ENCODE measurements at regions not wholly inside any gene's neighbourhood (a gene's known extent, or its start where the extent isn't known, plus 50 kb on each side); places are given as distances from the start of the nearest gene placed in this dataset.

DNA sequence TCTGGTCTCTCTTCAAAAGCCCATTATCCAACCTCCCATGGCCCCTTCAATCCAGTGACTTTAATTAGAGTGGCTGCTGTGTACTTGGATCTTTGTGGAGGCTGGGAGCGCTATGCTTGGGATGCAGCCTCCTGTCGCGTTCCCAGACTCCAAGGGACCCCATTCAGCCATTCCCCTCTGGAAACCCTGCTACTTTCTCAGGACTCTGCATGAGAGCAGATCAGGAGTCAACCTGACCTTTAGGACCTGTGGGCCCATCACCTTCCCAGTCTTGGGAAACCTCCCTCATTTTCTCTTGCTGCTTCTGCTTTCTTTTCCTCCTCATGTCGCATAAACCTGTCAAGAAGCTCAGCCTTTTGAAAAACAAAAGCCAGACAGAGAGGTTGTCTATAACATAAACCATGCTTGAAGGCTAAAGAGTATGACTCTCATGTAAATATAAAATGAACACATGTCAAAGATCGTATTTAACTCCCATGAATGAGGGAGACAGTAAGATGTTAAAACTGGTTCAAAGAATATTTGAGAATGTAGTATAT is 143.1 kb upstream of the PELI1 start:
- DNase-seq = no peak

DNA sequence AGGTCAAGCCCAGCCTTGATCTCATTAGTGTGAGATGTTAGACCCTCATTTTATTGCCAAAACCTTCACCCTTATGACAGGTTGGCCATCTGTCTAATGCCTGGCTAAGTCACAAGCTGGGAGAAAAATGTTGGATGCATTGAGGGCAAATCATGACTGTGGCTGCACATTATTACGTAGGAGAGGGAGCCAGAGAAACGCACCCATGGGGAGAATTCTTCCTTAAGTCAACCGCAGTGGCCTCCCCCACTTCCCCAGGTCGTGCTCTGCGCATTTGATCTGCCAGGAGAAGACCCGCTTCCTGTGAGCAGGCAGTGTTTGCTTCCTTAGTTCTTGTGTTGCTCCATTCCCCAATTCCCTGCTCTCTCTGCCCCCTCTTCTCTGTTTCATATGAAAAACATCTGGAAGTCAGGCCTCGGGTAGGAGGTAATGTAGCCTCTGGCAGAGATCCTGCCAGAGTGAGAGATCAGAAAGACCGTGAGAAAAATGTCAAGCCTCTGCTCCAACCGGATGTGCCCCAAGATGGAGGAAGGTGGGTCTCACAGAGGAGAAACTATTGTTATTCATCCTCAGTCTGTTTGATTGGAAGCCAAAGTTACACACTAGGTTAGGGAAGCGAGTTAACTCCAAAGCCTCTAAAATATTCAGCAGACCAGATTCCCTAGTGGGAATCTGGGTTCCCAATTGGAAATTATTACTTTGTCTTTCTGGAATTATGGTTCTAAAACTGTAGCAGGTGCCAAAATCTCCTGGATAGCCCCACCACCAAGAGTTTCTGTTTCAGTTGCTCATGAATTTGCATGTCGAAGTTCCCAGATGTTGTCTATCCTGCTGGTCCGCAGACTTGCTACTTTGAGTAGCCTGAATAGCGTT is 144.3 kb upstream of the PELI1 start:
- no peak for DNase-seq

DNA sequence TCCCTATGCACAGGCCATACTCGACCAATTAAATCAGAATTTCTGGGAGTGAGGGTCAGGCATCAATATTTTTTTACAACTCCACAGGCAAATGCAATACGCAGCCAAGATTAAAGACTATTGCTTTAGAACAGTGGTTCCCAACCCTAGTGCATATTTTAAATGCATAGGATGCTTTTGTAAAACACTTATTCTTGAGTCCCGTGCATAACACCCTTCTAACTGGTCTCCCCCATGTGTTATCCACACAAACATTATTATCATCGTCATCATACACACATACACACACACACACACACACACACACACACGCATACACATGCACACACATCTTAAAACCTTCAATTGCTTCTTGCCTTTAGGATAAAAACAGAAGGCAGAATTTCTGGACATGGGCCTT is 145.0 kb upstream of the PELI1 start:
- DNase-seq = no peak

DNA sequence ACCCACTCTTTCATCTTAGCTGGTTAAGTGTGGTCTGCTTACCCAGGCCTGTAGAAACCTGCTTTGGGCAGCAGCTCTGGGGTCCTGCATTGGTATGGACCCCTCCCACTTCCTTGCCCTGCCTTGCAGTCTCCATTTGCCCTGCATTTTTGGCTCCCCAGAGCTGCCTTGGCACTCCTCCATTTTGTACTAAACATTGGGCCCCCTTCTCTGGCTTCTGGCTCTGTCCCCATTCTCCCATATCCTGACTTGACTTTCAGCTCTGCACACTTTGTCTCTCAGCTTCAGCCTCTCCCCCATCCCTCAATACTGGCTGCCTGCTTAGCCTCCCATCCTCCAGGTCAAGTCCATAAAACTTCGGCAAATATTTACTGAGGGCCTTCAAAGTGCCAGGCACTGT is 145.5 kb upstream of the PELI1 start:
- no peak for DNase-seq

DNA sequence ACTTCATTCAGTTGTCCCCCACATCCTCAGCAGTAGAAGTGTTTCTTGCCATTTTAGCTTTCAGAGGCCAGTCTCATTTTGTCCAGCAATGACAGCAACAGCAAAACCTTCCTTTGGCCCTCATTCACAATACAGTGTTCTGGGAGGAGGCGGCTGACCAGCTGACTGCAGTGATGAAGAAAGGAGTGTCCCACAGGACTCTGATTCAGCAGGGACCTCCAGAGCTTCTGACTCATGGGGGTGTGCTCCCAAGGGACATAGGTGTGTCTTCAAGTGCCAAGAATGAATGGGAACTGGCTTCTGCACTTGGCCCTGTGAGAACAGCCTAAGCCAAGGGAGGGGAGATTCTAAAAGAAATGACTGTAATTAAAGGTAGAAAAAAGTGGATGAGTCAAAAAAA is 147.0 kb upstream of the PELI1 start:
- DNase-seq = no peak

DNA sequence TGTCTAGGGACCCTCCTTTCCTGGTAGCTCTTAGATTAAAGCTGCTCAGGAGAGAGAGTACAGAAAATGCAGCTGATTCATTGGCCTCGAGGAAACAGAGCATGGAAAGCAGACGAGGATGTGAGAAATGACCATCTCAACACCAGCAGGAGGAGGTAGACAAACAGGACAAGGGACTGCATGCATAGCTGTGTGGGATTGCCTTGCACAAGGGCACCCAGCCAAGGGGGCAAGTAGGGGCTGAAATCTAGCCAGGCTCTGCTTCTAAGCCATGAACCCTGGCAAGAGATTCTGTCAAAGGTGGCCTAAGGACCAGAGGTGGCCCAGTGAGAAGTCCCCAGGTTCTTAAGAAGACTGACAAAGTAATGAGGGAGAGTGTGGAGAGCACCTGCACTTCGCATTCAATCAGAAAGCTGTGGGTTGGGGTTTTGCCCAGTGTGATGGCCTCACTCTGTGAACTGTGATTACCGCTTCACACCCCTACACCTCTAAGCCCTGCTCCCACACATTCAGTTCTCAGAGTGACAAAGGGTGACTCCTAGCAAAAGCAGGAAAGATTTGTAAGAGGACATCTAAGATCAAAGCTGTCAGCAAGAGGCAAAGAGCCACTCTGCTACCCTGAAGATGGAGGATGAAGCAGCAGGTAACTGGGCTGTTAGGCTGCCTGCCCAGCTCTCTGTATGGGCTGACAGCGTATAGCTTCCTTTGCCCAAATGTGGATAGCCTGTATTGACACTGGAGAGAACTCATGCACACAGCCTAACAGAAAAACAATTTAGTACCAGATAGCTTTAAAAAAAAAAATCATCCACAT is 151.3 kb upstream of the PELI1 start:
- no peak for DNase-seq

DNA sequence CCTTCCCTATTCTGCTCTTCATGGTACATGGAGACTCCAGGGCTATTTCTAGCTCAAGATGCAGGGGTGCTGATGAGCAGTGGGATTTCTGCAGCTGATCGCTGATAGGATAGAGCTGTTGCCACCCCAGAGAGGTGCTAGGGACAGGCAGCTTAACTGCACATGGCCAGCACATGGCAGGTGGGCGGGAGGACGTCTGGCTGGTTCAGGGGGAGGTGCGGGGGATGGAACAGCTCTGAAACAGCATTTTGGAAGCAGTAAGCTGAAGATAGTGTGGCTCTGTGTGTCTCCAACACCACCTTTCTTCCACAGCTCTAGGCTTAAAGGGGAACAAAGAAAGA is 151.9 kb upstream of the PELI1 start:
- no peak for DNase-seq

DNA sequence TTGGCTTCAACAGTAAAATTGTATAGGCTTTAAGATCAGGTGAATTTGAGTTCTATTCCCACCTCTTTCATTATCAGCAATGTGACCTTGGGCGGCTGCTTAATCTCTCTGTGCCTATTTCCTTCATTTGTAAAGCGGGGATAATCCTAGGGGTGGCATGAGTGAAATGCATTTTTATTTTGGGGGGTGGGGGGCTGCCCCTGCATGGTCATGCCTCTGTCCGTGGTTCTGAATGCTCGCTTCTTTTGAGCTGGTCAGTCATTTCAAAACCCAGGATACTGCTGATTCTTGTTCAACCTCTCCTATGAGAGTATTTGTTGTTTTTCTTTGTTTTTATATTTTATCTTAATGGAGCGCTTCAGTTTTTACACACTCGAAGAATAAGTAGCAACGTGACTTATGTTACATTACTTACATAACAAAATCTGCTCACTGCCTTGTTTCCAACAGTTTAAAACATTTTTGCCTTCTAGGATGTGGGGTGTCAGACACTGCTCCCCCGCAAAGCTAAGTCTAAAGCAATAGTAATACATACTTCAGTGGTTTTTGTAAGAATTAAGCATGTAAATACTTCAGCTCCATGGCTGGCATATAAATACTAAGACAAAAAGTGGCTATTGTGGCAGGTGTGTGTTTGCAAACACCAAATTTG is 152.6 kb upstream of the PELI1 start:
- no peak for DNase-seq

DNA sequence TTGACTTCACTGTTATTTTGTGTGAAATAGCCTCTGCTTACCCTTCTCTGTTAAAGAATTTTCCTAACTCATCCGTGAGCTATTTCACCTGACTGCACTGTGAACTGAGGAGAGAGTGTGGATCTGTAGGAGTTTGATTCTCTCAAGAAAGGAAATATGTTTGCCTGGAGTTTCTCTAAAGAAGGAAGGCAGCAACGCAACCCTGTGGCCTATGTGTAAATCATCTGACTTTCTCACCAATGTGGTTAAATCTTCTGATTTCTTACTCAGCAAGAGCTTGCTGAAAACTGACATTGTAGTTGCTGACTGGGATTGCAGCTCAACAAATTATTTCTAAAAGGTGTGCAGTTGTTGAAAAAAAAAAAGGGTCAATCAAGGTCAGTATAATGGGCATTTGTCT is 153.9 kb upstream of the PELI1 start:
- no peak for DNase-seq

DNA sequence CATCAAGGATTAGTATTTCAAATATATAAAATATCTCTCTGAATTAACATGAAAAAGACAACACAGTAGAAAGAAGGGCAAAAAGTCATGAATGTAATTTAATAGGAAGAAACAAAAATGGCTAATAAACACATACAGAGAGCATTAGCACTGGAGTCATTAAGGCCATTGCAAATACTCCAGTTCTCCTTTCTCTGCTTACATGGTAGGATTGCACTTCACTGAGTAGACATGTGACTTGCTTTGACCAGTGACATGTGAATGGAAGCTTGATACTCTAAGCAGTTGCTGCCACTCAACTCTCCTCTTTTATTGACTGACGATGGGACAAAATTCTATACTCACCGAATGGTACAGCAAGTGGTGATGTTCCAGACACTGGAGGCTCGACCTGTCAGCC is 153.9 kb upstream of the LGALSL start:
- peak; percentile 15 for DNase-seq

DNA sequence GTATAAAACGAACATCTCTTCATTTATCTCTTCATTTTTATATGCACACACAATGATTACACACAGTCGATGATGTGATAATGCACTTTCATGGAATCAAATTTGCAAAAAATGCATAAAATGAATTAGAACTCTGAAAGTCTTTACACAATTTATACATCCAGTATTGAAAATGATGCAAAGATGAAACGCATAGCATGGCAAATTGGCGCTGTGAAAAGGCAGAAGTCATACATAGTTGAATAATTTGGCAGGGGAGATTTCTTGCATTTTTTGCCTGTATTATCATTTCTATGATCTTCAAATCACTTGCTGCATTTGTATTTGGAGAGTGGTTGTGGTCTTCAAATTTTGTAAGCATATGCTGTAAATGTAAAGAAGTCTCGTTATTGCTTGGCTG is 150.7 kb upstream of the LGALSL start:
- no peak for DNase-seq

DNA sequence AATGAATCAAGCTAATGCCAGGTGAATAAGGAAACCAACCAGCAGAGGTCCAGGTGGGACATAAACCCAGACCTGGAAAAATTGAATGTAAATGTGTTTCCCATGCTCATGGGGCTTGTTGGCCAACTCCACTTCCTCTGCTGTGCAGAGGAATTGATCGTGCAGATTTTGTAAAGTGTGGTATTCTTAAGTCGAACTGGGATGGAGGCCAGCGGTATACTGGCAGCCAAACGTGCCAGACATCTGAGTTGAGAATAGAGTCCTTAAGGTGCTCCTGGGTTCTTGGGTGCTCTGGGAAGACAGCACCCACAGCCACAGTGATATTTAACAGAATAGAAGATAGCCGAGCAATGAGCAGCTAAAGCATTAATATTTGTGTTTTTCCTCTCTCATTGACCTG is 146.5 kb upstream of the LGALSL start:
- DNase-seq = no peak

DNA sequence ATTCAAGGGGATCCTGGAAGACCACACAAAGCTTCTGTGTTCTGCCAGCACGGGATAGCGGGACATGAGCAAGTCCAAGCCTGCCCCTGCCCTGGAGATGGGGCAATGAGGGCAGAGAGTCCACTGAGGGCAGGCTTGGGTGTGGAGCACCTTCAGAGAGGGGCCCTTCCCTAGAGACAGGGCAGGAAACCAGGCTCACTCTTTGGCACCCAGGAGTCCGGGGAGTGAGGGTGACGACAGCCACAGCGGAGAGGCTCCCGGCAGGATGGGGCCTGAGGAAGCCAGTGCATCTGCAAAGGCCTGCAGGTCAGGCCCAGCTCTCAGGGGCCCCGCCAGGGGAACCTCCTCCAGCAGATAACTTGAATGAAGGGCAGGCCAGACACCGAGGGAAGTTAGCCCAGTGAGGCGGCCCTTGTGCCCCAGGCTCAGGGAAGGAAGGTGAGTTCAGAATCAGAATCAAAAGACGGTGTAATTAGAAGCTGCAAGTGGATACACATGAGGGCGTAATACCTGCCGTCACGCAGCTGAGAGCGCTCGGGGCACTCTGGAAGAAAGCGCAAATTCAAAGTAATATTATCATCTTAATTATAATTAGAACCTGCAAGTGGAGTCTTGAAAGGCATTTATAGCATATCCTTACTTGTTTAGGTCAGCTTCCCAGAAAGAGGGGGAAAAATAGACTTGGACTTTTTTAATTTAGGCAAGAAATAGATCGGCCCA is 142.6 kb upstream of the LGALSL start:
- no peak for DNase-seq

DNA sequence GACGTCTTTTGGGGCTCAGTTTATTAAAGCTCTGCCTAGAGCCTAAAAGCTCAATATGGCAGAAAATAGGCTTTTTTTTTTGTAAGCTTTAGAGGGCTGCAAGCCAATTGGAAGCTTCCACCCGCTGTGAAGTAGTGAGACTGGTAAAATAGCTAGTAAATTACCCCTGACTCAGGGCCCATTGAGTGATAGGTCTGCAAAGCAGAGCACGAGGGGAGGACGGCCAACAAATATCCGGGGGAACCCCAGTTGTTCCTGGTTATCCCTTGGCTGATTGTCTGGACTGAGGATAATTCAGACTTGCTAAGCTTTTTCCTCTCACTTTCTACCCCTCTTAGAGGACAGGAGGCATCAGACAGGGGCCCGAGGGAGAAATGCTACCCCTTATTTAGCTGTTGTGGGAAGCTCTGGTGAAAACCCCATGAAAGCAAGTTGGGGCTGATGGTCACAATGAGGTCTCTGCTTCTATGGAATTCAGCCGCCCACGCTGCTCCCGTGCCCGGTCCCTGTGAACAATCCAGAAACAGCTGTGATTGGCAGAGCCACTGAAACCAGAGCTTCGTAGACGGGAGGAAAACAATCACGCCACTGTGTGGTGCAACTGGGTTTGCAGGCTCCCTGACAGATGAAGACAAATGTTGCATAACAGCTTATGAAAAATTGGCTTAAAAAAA is 141.9 kb upstream of the LGALSL start:
- no peak for DNase-seq

DNA sequence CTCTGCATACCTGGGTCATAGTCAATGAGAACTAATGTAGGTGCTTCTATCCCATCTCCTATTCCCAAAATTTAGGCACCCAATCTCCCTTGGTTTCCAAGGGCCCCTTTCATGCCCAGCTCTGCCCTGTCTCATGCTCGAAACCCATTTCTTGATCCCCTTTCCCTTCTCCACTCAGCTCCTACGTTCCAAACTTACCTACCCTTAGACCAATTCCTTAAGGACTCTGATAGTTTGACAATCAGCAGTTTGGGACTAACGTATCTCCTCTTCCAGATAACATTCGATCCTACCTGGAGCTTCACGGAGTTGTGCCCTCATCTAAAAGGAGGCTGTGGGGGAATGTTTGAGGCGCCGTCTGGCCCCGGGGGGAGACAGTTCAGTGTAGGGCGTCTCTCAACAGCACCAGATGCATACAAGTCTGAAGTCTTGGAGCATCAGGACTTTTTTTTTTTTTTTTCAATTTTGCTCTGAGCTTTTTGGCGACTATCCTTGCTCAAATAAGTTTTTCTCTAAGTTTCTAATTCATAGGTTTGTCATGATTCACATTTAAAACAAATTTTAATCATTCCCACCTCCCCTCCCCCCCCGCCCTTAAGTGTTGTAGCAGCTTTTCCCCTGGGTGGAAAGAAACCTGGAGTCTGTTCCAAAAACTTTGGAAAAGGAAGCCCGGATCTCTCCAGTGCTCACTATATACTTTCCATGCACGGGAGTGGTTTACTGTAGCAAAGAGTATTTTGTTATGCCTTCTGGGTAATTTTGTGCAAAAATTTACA is 141.2 kb upstream of the LGALSL start:
- no peak for DNase-seq

DNA sequence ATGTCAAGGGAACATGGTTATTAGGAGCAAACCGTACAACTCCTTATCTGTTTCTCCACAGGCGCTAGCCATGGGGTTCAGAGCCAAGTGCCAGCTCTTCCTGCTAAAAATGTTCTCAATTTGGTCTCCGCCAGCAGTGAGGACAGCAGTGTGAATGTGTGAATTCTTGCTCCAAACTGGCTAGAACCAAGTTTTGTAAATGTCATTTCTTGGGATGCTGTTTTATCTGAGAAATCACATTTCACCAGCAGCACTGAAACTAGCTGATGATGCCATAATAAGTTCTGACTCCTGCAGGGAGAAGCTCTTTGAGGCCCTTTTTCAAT is 140.6 kb upstream of the LGALSL start:
- no peak for DNase-seq

DNA sequence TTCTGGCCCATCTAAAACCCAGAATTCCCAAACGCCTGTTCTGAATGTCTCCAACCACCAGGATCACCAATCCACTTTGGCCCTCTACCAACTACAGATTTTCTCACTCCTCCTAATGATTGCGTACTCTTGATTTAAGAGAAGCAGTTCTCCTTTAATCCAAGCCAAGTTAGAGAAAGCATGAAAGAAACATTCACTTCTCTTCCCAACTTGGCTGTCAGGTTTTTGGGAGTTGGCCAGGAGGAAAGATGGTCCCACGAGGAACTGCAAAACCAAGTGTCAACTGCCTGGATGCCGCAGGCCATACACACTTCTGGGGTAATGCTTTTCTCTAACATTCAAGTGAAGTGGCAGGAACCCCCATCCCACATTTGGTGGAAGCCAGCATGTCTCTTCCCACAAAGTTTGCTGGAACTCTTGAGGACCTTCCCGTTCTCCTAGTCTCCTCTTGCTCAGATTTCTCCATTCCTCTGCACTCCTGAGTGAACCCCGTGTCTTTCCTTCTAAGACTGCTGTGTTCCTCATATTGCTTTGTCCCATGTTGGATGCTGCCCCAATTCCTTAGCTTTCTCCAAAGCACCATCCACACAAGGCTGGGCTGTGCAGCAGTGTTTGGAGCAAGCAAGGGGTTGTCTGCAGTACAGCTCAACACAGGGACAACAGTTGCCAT is 138.5 kb upstream of the LGALSL start:
- no peak for DNase-seq

DNA sequence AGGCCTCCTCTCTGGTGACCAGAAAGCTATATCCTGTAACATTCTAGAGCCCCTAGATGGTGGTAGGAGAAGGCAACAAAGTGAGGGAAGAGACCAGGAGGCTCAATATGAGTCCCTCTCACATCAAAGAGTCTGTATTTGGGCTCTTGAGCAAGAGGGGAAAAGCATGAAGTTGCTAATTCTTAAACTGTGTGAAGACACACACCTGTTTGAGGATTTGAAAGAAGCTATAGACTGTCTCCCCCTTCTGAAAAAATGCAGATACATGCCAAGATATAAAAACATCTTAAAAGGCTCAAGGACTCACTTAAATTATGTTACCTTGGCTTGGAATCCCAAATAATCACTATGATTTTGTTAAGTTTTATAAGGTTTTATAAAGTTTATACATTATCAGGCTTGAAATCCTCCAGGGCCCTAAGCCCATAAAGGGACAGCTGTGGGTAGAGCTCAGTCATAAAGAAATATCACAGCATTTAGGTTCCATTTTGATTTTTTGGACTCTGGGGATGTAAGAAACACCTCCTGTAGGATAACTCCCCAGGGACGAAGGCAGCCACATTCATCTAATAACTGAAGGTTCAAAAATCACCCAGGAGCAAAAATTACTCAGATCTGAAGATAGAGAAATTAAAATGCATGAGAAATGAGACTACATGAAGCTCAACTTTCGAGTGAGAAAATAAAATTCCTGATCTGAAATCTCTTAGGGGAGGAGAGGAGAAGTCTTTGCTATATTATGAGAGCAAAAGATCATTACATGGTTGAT is 136.1 kb upstream of the LGALSL start:
- DNase-seq = no peak

DNA sequence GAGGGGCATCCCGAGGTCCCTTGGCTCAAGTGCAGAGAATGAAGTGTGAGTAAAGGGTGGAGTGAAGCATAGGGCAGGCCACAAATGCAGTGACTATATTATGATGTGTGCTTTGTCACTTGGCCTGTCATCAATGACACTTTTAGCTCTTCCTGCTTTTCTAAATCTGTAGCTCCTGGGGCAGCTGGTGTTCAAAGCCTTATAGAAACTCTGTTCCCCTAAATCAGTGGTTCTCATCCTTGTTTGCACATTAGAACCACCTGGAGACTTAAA is 135.6 kb upstream of the LGALSL start:
- no peak for DNase-seq

DNA sequence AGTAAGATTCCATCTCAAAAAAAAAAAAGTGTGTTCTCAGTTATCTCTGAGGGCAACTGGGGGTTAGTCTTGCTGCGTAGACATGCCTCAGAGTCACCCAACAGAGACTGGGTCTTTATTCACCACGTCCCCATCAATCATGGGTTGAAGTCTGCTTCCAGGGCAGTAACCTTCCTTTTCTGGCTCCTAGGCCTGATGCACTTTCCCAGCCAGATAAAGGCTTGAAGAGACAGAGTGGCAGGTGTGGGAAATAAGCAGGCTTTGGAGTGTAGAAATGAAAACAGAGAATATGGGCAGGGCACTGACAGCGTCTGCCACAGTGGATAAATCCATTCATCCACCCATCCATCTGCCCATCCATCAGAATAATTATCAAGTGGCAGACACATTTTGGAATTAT is 134.1 kb upstream of the LGALSL start:
- DNase-seq = no peak

DNA sequence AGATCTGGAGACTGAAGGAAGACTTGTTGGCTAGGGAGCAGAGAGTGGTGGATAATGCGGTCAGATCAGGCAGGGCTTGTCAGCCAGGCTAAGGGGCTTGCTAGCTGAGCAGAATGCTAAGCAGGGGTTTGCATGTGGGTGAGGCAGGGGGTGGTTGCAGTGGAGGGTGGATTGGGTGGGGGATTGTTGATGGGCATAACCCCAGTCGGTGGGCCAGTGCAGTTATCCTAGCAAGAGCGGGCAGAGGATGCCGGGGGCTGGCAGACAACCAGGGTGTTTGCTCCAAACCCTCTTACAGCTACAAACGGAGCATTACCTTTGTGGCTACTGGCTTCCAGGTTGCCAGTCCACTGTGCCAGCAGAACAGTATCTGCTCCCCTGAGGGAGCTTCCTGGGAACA is 131.5 kb upstream of the LGALSL start:
- DNase-seq = no peak

Data from NCI-H2029 treated with DMSO at 0.1 percent for 48 hours (cell line).